ENCODE measurements at regions not wholly inside any gene's neighbourhood (a gene's known extent, or its start where the extent isn't known, plus 50 kb on each side); places are given as distances from the start of the nearest gene placed in this dataset.

- no peak overlapping the region for H3K4me3 ChIP-seq (ENCODE audit: low read length)
- DNase-seq (ENCODE audit: low read depth, low spot score) = peak; percentile 4
These were observed 53.0 kb upstream of the DAZL start for GRCh38 chr3:16658004-16658924.

- H3K4me3 ChIP-seq (ENCODE audit: low read length) = no peak overlapping the region
- peak; percentile 7 for DNase-seq (ENCODE audit: low read depth, low spot score)
These were observed 53.9 kb upstream of the DAZL start for GRCh38 chr3:16658925-16659793.

- DNase-seq (ENCODE audit: low read depth, low spot score) = no peak
- no peak overlapping the region for H3K4me3 ChIP-seq (ENCODE audit: low read length)
These were observed 58.9 kb upstream of the DAZL start for GRCh38 chr3:16663854-16664712.

GRCh38 chr3:16665282-16665741 lies 60.1 kb upstream of the DAZL start:
- H3K4me3 ChIP-seq (ENCODE audit: low read length) = no peak overlapping the region
- DNase-seq (ENCODE audit: low read depth, low spot score) = no peak

GRCh38 chr3:16666206-16666605 lies 61.0 kb upstream of the DAZL start:
- no peak overlapping the region for H3K4me3 ChIP-seq (ENCODE audit: low read length)
- no peak for DNase-seq (ENCODE audit: low read depth, low spot score)

- DNase-seq (ENCODE audit: low read depth, low spot score) = no peak
- H3K4me3 ChIP-seq (ENCODE audit: low read length) = no peak overlapping the region
These were observed 62.4 kb upstream of the DAZL start for GRCh38 chr3:16667633-16668032.

- no peak overlapping the region for H3K4me3 ChIP-seq (ENCODE audit: low read length)
- DNase-seq (ENCODE audit: low read depth, low spot score) = no peak
These were observed 63.7 kb upstream of the DAZL start for GRCh38 chr3:16668776-16669545.

- DNase-seq (ENCODE audit: low read depth, low spot score) = no peak
- H3K4me3 ChIP-seq (ENCODE audit: low read length) = no peak overlapping the region
These were observed 65.0 kb upstream of the DAZL start for GRCh38 chr3:16670191-16670590.

- DNase-seq (ENCODE audit: low read depth, low spot score) = no peak
These were observed 66.5 kb upstream of the DAZL start for GRCh38 chr3:16671690-16672089.

GRCh38 chr3:16673530-16673929 lies 68.3 kb upstream of the DAZL start:
- no peak overlapping the region for H3K4me3 ChIP-seq (ENCODE audit: low read length)
- no peak for DNase-seq (ENCODE audit: low read depth, low spot score)

More at GRCh38 chr3:16671690-16672089, 66.5 kb upstream of the DAZL start:
- no peak overlapping the region for H3K4me3 ChIP-seq (ENCODE audit: low read length)

- no peak for DNase-seq (ENCODE audit: low read depth, low spot score)
- H3K4me3 ChIP-seq (ENCODE audit: low read length) = no peak overlapping the region
These were observed 70.6 kb upstream of the DAZL start for GRCh38 chr3:16675805-16676204.

GRCh38 chr3:16686679-16687078 lies 81.5 kb upstream of the DAZL start:
- H3K4me3 ChIP-seq (ENCODE audit: low read length) = no peak overlapping the region
- DNase-seq (ENCODE audit: low read depth, low spot score) = no peak

GRCh38 chr3:16687221-16687620 lies 82.0 kb upstream of the DAZL start:
- no peak for DNase-seq (ENCODE audit: low read depth, low spot score)
- H3K4me3 ChIP-seq (ENCODE audit: low read length) = no peak overlapping the region

- no peak overlapping the region for H3K4me3 ChIP-seq (ENCODE audit: low read length)
- no peak for DNase-seq (ENCODE audit: low read depth, low spot score)
These were observed 87.5 kb upstream of the DAZL start for GRCh38 chr3:16692486-16693344.

- no peak overlapping the region for H3K4me3 ChIP-seq (ENCODE audit: low read length)
- no peak for DNase-seq (ENCODE audit: low read depth, low spot score)
These were observed 88.6 kb upstream of the DAZL start for GRCh38 chr3:16693820-16694219.

- H3K4me3 ChIP-seq (ENCODE audit: low read length) = no peak overlapping the region
- no peak for DNase-seq (ENCODE audit: low read depth, low spot score)
These were observed 90.5 kb upstream of the DAZL start for GRCh38 chr3:16695710-16696109.

GRCh38 chr3:16697443-16698147 lies 92.4 kb upstream of the DAZL start:
- DNase-seq (ENCODE audit: low read depth, low spot score) = no peak

More at GRCh38 chr3:16697443-16698147, 92.4 kb upstream of the DAZL start:
- H3K4me3 ChIP-seq (ENCODE audit: low read length) = no peak overlapping the region
